ENCODE measurements at regions not wholly inside any gene's neighbourhood (a gene's known extent, or its start where the extent isn't known, plus 50 kb on each side); places are given as distances from the start of the nearest gene placed in this dataset.

GRCh38 chr3:134085034-134085775 lies 55.5 kb upstream of the SLCO2A1 start:
- no peak for TF ChIP-seq CTCF (IDR thresholded peaks at IDR 0.05)
- TF ChIP-seq EZH2 (IDR thresholded peaks at IDR 0.05; ENCODE audit: borderline replicate concordance, insufficient read depth, low read depth, low read length, poor library complexity, severe bottlenecking): no peak
